ENCODE measurements at regions not wholly inside any gene's neighbourhood (a gene's known extent, or its start where the extent isn't known, plus 50 kb on each side); places are given as distances from the start of the nearest gene placed in this dataset.
A peak's percentile ranks its signal among the peaks of the same experiment; 100 is the strongest.
"Not testable (repeated sequence)": the region's sequence is repeated elsewhere in the genome, so short reads cannot be mapped to it uniquely, and the experiment has no call there.

DNA sequence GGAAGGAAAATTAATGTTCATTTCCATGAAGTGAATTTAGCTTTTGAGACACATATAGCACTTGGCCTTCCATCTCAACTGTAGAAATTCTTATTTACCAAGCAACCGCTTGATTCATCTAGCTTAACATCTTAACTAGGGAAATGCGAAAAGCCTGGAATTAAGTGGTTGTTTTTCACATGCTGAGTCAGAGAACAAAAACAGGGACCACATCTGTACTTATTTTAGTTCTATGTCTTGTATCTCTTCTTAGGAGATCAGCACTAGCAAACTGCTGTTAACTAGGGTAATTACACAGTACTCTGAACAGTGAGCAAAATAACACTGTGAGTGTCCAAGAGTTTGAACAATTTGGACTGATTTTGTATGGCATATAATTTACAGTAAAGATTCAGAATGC, 590.9 kb upstream of the NRSN1 start:
- DNase-seq (ENCODE audit: low read depth) = no peak
- no peak overlapping the region for H3K4me3 ChIP-seq (ENCODE audit: low read depth, low read length)
- TF ChIP-seq, protein P1, sequence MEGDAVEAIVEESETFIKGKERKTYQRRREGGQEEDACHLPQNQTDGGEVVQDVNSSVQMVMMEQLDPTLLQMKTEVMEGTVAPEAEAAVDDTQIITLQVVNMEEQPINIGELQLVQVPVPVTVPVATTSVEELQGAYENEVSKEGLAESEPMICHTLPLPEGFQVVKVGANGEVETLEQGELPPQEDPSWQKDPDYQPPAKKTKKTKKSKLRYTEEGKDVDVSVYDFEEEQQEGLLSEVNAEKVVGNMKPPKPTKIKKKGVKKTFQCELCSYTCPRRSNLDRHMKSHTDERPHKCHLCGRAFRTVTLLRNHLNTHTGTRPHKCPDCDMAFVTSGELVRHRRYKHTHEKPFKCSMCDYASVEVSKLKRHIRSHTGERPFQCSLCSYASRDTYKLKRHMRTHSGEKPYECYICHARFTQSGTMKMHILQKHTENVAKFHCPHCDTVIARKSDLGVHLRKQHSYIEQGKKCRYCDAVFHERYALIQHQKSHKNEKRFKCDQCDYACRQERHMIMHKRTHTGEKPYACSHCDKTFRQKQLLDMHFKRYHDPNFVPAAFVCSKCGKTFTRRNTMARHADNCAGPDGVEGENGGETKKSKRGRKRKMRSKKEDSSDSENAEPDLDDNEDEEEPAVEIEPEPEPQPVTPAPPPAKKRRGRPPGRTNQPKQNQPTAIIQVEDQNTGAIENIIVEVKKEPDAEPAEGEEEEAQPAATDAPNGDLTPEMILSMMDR (IDR thresholded peaks at IDR 0.05; ENCODE audit: control insufficient read depth, extremely low read depth, insufficient read depth) = no peak

GRCh38 chr6:23537828-23538227, 588.2 kb upstream of the NRSN1 start:
- DNase-seq (ENCODE audit: low read depth) = no peak
- TF ChIP-seq, protein P1 (IDR thresholded peaks at IDR 0.05; ENCODE audit: control insufficient read depth, extremely low read depth, insufficient read depth) = no peak
- no peak overlapping the region for H3K4me3 ChIP-seq (ENCODE audit: low read depth, low read length)

GRCh38 chr6:23547851-23548250, 578.2 kb upstream of the NRSN1 start:
- TF ChIP-seq, protein P1 (IDR thresholded peaks at IDR 0.05; ENCODE audit: control insufficient read depth, extremely low read depth, insufficient read depth) = peak; percentile 48
- DNase-seq (ENCODE audit: low read depth) = peak; percentile 56
- H3K4me3 ChIP-seq (ENCODE audit: low read depth, low read length) = no peak overlapping the region

GRCh38 chr6:23554953-23555352, 571.1 kb upstream of the NRSN1 start:
- DNase-seq (ENCODE audit: low read depth); H3K4me3 ChIP-seq (ENCODE audit: low read depth, low read length): not testable (repeated sequence)

DNA sequence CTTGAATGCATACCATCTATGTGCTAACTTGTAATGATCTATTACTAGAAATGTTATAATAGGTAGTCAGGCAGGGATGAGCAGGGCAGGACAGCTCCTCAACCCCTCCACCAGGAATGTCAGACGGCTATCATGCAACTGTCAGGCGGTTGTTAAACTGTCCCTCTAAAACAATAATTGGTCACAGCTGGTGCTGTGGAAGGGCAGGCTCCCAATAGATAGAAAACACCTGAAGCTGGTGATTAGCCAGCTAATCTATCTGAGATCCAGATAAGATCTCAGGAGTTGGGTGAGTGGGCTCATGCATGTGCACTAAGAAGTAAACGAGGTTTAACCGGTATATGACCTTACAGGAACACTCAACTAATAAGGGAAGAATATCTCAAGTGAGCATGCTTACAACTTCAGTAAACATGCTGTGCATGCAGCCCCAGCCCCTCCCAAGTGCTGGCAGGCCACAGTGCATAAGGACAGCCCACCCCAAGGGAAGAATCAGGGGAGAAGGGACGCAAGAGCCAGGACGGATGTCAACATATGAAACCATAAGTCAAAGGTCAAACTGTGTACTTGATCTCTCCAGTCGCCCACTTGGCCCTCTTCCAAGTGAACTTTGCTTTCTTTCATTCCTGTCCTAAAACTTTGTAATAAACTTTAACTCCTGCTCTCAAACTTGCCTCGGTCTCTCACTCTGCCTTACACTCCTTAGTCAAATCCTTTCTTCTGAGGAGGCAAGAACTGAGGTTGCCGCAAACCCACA, 566.2 kb upstream of the NRSN1 start:
- TF ChIP-seq, protein P1 (IDR thresholded peaks at IDR 0.05; ENCODE audit: control insufficient read depth, extremely low read depth, insufficient read depth) = no peak
- DNase-seq (ENCODE audit: low read depth) = no peak
- no peak overlapping the region for H3K4me3 ChIP-seq (ENCODE audit: low read depth, low read length)

GRCh38 chr6:23561732-23562131, 564.3 kb upstream of the NRSN1 start:
- no peak for DNase-seq (ENCODE audit: low read depth)
- TF ChIP-seq, protein P1 (IDR thresholded peaks at IDR 0.05; ENCODE audit: control insufficient read depth, extremely low read depth, insufficient read depth) = no peak
- H3K4me3 ChIP-seq (ENCODE audit: low read depth, low read length) = no peak overlapping the region

DNA sequence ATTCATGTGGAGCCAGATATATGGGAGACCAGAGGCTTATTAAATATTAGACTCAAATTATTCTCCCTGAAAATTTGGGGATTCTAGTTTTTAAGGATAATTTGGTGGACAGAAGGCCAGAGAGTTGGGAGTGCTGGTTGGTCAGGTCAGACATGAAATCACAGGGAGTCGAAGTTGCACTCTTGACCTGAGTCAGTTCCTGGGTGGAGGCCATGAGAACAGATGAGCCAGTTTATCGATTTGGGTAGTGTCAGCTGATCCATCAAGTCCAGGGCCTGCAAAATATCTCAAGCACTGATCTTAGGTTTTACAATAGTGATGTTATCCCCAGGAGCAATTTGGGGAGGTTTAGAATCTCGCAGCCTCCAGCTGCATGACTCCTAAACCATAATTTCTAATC, 563.5 kb upstream of the NRSN1 start:
- no peak for DNase-seq (ENCODE audit: low read depth)
- TF ChIP-seq, protein P1 (IDR thresholded peaks at IDR 0.05; ENCODE audit: control insufficient read depth, extremely low read depth, insufficient read depth) = no peak
- H3K4me3 ChIP-seq (ENCODE audit: low read depth, low read length) = no peak overlapping the region

Measured in LNCaP clone FGC (cell line).